ENCODE measurements at regions not wholly inside any gene's neighbourhood (a gene's known extent, or its start where the extent isn't known, plus 50 kb on each side); places are given as distances from the start of the nearest gene placed in this dataset.
"Not testable (repeated sequence)": the region's sequence is repeated elsewhere in the genome, so short reads cannot be mapped to it uniquely, and the experiment has no call there.

GRCh38 chr3:27813255-27813654 is 91.1 kb upstream of the EOMES start:
- no peaks in the 10 kb centered on the region for H3K4me1 ChIP-seq (ENCODE audit: control insufficient read depth, insufficient read depth, low read length, unreplicated experiment)
- H3K4me3 ChIP-seq (ENCODE audit: low read depth, low read length) = no peak overlapping the region
- no peaks in the 10 kb centered on the region for H3K79me2 ChIP-seq (ENCODE audit: control insufficient read depth, insufficient read depth, low read length, unreplicated experiment)
- H2AFZ ChIP-seq (ENCODE audit: low read length, unreplicated experiment) = no peak overlapping the region
- H3K27ac ChIP-seq (ENCODE audit: low read depth, low read length) = no peak overlapping the region
- H3K27me3 ChIP-seq (ENCODE audit: insufficient read depth, low read length) = 0 out of 2 replicates have a peak, but pooled peaks cover 6% of the 10 kb centered on the region
- H3K36me3 ChIP-seq (ENCODE audit: insufficient read depth, low read length) = no peaks in the 10 kb centered on the region

GRCh38 chr3:27821609-27822008 is 99.5 kb upstream of the EOMES start:
- H2AFZ ChIP-seq (ENCODE audit: low read length, unreplicated experiment); H3K4me3 ChIP-seq (ENCODE audit: low read depth, low read length); H3K79me2 ChIP-seq (ENCODE audit: control insufficient read depth, insufficient read depth, low read length, unreplicated experiment); H3K27ac ChIP-seq (ENCODE audit: low read depth, low read length); H3K36me3 ChIP-seq (ENCODE audit: insufficient read depth, low read length); H3K4me1 ChIP-seq (ENCODE audit: control insufficient read depth, insufficient read depth, low read length, unreplicated experiment); H3K27me3 ChIP-seq (ENCODE audit: insufficient read depth, low read length): not testable (repeated sequence)

GRCh38 chr3:27824312-27825200 is 102.4 kb upstream of the EOMES start:
- Histone ChIP-seq H3K36me3 (ENCODE audit: insufficient read depth, low read length) (no peaks in the 10 kb centered on the region), H3K4me3 (ENCODE audit: low read depth, low read length) (no peak overlapping the region), H3K27ac (ENCODE audit: low read depth, low read length) (no peak overlapping the region), H3K27me3 (ENCODE audit: insufficient read depth, low read length) (peaks cover 9% of the 10 kb centered on the region; the same call in 1 of the 2 replicates), H3K4me1 (ENCODE audit: control insufficient read depth, insufficient read depth, low read length, unreplicated experiment) (no peaks in the 10 kb centered on the region), H3K79me2 (ENCODE audit: control insufficient read depth, insufficient read depth, low read length, unreplicated experiment) (no peaks in the 10 kb centered on the region), H2AFZ (ENCODE audit: low read length, unreplicated experiment) (no peak overlapping the region)

GRCh38 chr3:27826448-27826847 is 104.3 kb upstream of the EOMES start:
- no peaks in the 10 kb centered on the region for H3K4me1 ChIP-seq (ENCODE audit: control insufficient read depth, insufficient read depth, low read length, unreplicated experiment)
- H3K27me3 ChIP-seq (ENCODE audit: insufficient read depth, low read length) = peaks cover 15% of the 10 kb centered on the region
- no peak overlapping the region for H2AFZ ChIP-seq (ENCODE audit: low read length, unreplicated experiment)
- no peak overlapping the region for H3K4me3 ChIP-seq (ENCODE audit: low read depth, low read length)
- no peaks in the 10 kb centered on the region for H3K79me2 ChIP-seq (ENCODE audit: control insufficient read depth, insufficient read depth, low read length, unreplicated experiment)
- H3K36me3 ChIP-seq (ENCODE audit: insufficient read depth, low read length) = no peaks in the 10 kb centered on the region
- H3K27ac ChIP-seq (ENCODE audit: low read depth, low read length) = no peak overlapping the region

GRCh38 chr3:27827041-27827440 is 104.9 kb upstream of the EOMES start:
- Histone ChIP-seq H3K79me2 (ENCODE audit: control insufficient read depth, insufficient read depth, low read length, unreplicated experiment) (no peaks in the 10 kb centered on the region), H3K4me1 (ENCODE audit: control insufficient read depth, insufficient read depth, low read length, unreplicated experiment) (no peaks in the 10 kb centered on the region), H3K4me3 (ENCODE audit: low read depth, low read length) (no peak overlapping the region), H3K27ac (ENCODE audit: low read depth, low read length) (no peak overlapping the region), H3K27me3 (ENCODE audit: insufficient read depth, low read length) (peaks cover 19% of the 10 kb centered on the region), H3K36me3 (ENCODE audit: insufficient read depth, low read length) (no peaks in the 10 kb centered on the region), H2AFZ (ENCODE audit: low read length, unreplicated experiment) (no peak overlapping the region)

GRCh38 chr3:27840807-27841594 is 118.9 kb upstream of the EOMES start:
- Histone ChIP-seq H3K27me3 (ENCODE audit: insufficient read depth, low read length) (peaks cover 3% of the 10 kb centered on the region; the same call in 1 of the 2 replicates), H2AFZ (ENCODE audit: low read length, unreplicated experiment) (no peak overlapping the region), H3K79me2 (ENCODE audit: control insufficient read depth, insufficient read depth, low read length, unreplicated experiment) (no peaks in the 10 kb centered on the region)

GRCh38 chr3:27844052-27844675 is 122.0 kb upstream of the EOMES start:
- Histone ChIP-seq H3K4me3 (ENCODE audit: low read depth, low read length) (no peak overlapping the region), H3K36me3 (ENCODE audit: insufficient read depth, low read length) (no peaks in the 10 kb centered on the region), H2AFZ (ENCODE audit: low read length, unreplicated experiment) (no peak overlapping the region), H3K4me1 (ENCODE audit: control insufficient read depth, insufficient read depth, low read length, unreplicated experiment) (no peaks in the 10 kb centered on the region), H3K27ac (ENCODE audit: low read depth, low read length) (no peak overlapping the region), H3K27me3 (ENCODE audit: insufficient read depth, low read length) (peaks cover 6% of the 10 kb centered on the region; the same call in 1 of the 2 replicates), H3K79me2 (ENCODE audit: control insufficient read depth, insufficient read depth, low read length, unreplicated experiment) (no peaks in the 10 kb centered on the region)

More at GRCh38 chr3:27840807-27841594, 118.9 kb upstream of the EOMES start:
- no peak overlapping the region for H3K4me3 ChIP-seq (ENCODE audit: low read depth, low read length)
- H3K36me3 ChIP-seq (ENCODE audit: insufficient read depth, low read length) = no peaks in the 10 kb centered on the region
- H3K27ac ChIP-seq (ENCODE audit: low read depth, low read length) = no peak overlapping the region
- H3K4me1 ChIP-seq (ENCODE audit: control insufficient read depth, insufficient read depth, low read length, unreplicated experiment) = no peaks in the 10 kb centered on the region

GRCh38 chr3:27847697-27848096 is 125.6 kb upstream of the EOMES start:
- H3K27ac ChIP-seq (ENCODE audit: low read depth, low read length) = no peak overlapping the region
- no peaks in the 10 kb centered on the region for H3K4me1 ChIP-seq (ENCODE audit: control insufficient read depth, insufficient read depth, low read length, unreplicated experiment)
- H2AFZ ChIP-seq (ENCODE audit: low read length, unreplicated experiment) = no peak overlapping the region
- H3K79me2 ChIP-seq (ENCODE audit: control insufficient read depth, insufficient read depth, low read length, unreplicated experiment) = no peaks in the 10 kb centered on the region
- no peaks in the 10 kb centered on the region for H3K36me3 ChIP-seq (ENCODE audit: insufficient read depth, low read length)
- peaks cover 2% of the 10 kb centered on the region; the same call in 1 of the 2 replicates for H3K27me3 ChIP-seq (ENCODE audit: insufficient read depth, low read length)
- H3K4me3 ChIP-seq (ENCODE audit: low read depth, low read length) = no peak overlapping the region

- Histone ChIP-seq H3K27me3 (ENCODE audit: insufficient read depth, low read length) (0 out of 2 replicates have a peak, but pooled peaks cover 2% of the 10 kb centered on the region), H3K4me3 (ENCODE audit: low read depth, low read length) (no peak overlapping the region), H2AFZ (ENCODE audit: low read length, unreplicated experiment) (no peak overlapping the region), H3K36me3 (ENCODE audit: insufficient read depth, low read length) (no peaks in the 10 kb centered on the region), H3K79me2 (ENCODE audit: control insufficient read depth, insufficient read depth, low read length, unreplicated experiment) (no peaks in the 10 kb centered on the region), H3K4me1 (ENCODE audit: control insufficient read depth, insufficient read depth, low read length, unreplicated experiment) (no peaks in the 10 kb centered on the region), H3K27ac (ENCODE audit: low read depth, low read length) (no peak overlapping the region)
Observed at GRCh38 chr3:27848826-27849225, 126.7 kb upstream of the EOMES start.

GRCh38 chr3:27859821-27860220 is 137.7 kb upstream of the EOMES start:
- Histone ChIP-seq H3K27ac (ENCODE audit: low read depth, low read length) (no peak overlapping the region), H3K79me2 (ENCODE audit: control insufficient read depth, insufficient read depth, low read length, unreplicated experiment) (no peaks in the 10 kb centered on the region), H2AFZ (ENCODE audit: low read length, unreplicated experiment) (no peak overlapping the region), H3K4me3 (ENCODE audit: low read depth, low read length) (no peak overlapping the region), H3K4me1 (ENCODE audit: control insufficient read depth, insufficient read depth, low read length, unreplicated experiment) (no peaks in the 10 kb centered on the region), H3K36me3 (ENCODE audit: insufficient read depth, low read length) (no peaks in the 10 kb centered on the region), H3K27me3 (ENCODE audit: insufficient read depth, low read length) (no peaks in the 10 kb centered on the region)
